HG03139 (cell line): ENCODE measurements at regions not wholly inside any gene's neighbourhood (a gene's known extent, or its start where the extent isn't known, plus 50 kb on each side); places are given as distances from the start of the nearest gene placed in this dataset.

Source experiments
- ATAC-seq: cut with Tn5 transposase; IDR thresholded peaks from one replicate; pipeline ENCODE4 v1.9.1; 2021; ENCODE audit not compliant: unreplicated experiment

GRCh38 chr10:117948493-117948892 is 98.2 kb downstream of the RAB11FIP2 start:
- no peak for ATAC-seq

GRCh38 chr10:117950408-117950807 is 96.3 kb downstream of the RAB11FIP2 start:
- ATAC-seq: no peak
